M059J (cell line): ENCODE measurements at regions not wholly inside any gene's neighbourhood (a gene's known extent, or its start where the extent isn't known, plus 50 kb on each side); places are given as distances from the start of the nearest gene placed in this dataset.
"Not testable (repeated sequence)": the region's sequence is repeated elsewhere in the genome, so short reads cannot be mapped to it uniquely, and the experiment has no call there.

ENCODE experiments used
- DNase-seq: peaks from one replicate; pipeline ENCODE4 v3.0.0-alpha.2; 2012; ENCODE audit warnings: low read depth

- no peak for DNase-seq
These were observed 216.9 kb upstream of the PLPPR1 start for GRCh38 chr9:100811643-100812042.

GRCh38 chr9:100813871-100814270 lies 214.7 kb upstream of the PLPPR1 start:
- DNase-seq, result no peak

GRCh38 chr9:100819980-100820379 lies 208.5 kb upstream of the PLPPR1 start:
- DNase-seq, result no peak

GRCh38 chr9:100833035-100833434 lies 195.5 kb upstream of the PLPPR1 start:
- not testable (repeated sequence) for DNase-seq

GRCh38 chr9:100838857-100839256 lies 189.7 kb upstream of the PLPPR1 start:
- no peak for DNase-seq

- no peak for DNase-seq
These were observed 179.8 kb upstream of the PLPPR1 start for GRCh38 chr9:100848726-100849125.

- no peak for DNase-seq
These were observed 176.4 kb upstream of the PLPPR1 start for GRCh38 chr9:100852088-100852487.

- DNase-seq, result no peak
These were observed 172.3 kb upstream of the PLPPR1 start for GRCh38 chr9:100856238-100856637.

GRCh38 chr9:100865111-100865510 lies 163.4 kb upstream of the PLPPR1 start:
- no peak for DNase-seq

GRCh38 chr9:100865648-100866047 lies 162.9 kb upstream of the PLPPR1 start:
- no peak for DNase-seq

GRCh38 chr9:100869326-100869725 lies 159.2 kb upstream of the PLPPR1 start:
- no peak for DNase-seq

GRCh38 chr9:100879884-100880283 lies 148.6 kb upstream of the PLPPR1 start:
- DNase-seq, result no peak

- DNase-seq, result no peak
These were observed 148.2 kb upstream of the PLPPR1 start for GRCh38 chr9:100880284-100880683.

- DNase-seq, result no peak
These were observed 144.0 kb upstream of the PLPPR1 start for GRCh38 chr9:100884518-100884917.

- no peak for DNase-seq
These were observed 138.2 kb upstream of the PLPPR1 start for GRCh38 chr9:100890321-100890720.

GRCh38 chr9:100911273-100911672 lies 117.3 kb upstream of the PLPPR1 start:
- no peak for DNase-seq

GRCh38 chr9:100913257-100913656 lies 115.3 kb upstream of the PLPPR1 start:
- DNase-seq, result no peak

- DNase-seq, result no peak
These were observed 114.3 kb upstream of the PLPPR1 start for GRCh38 chr9:100914266-100914665.

GRCh38 chr9:100919506-100919905 lies 109.0 kb upstream of the PLPPR1 start:
- DNase-seq, result no peak

- DNase-seq, result no peak
These were observed 102.2 kb upstream of the PLPPR1 start for GRCh38 chr9:100926366-100926765.

- no peak for DNase-seq
These were observed 100.8 kb upstream of the PLPPR1 start for GRCh38 chr9:100927763-100928162.

- peak; percentile 39 for DNase-seq
These were observed 94.9 kb upstream of the PLPPR1 start for GRCh38 chr9:100933656-100934055.

GRCh38 chr9:100937382-100937781 lies 91.1 kb upstream of the PLPPR1 start:
- DNase-seq, result no peak

GRCh38 chr9:100938507-100938906 lies 90.0 kb upstream of the PLPPR1 start:
- DNase-seq, result no peak

GRCh38 chr9:100939636-100940035 lies 88.9 kb upstream of the PLPPR1 start:
- DNase-seq, result no peak
